ENCODE measurements at regions not wholly inside any gene's neighbourhood (a gene's known extent, or its start where the extent isn't known, plus 50 kb on each side); places are given as distances from the start of the nearest gene placed in this dataset.

GRCh38 chr1:168782559-168783116 is 53.6 kb upstream of the DPT start:
- H3K27ac ChIP-seq (ENCODE audit: low read depth) = no peak overlapping the region
- no peak for DNase-seq (ENCODE audit: extremely low spot score)
- no peaks in the 10 kb centered on the region for H3K36me3 ChIP-seq (ENCODE audit: insufficient read depth)
- H3K4me1 ChIP-seq (ENCODE audit: insufficient read depth) = no peaks in the 10 kb centered on the region
- 58% methylated on average over 3 of the region's 3 CpGs for WGBS
- no peak overlapping the region for H3K4me3 ChIP-seq (ENCODE audit: low read depth, low read length)

GRCh38 chr1:168783458-168784210 is 54.6 kb upstream of the DPT start:
- DNase-seq (ENCODE audit: extremely low spot score) = peak; percentile 64
- H3K27ac ChIP-seq (ENCODE audit: low read depth) = no peak overlapping the region
- no peaks in the 10 kb centered on the region for H3K4me1 ChIP-seq (ENCODE audit: insufficient read depth)
- no peaks in the 10 kb centered on the region for H3K36me3 ChIP-seq (ENCODE audit: insufficient read depth)
- H3K4me3 ChIP-seq (ENCODE audit: low read depth, low read length) = no peak overlapping the region
- 26% methylated on average over 4 of the region's 4 CpGs for WGBS

- H3K4me3 ChIP-seq (ENCODE audit: low read depth, low read length) = no peak overlapping the region
- no peaks in the 10 kb centered on the region for H3K4me1 ChIP-seq (ENCODE audit: insufficient read depth)
- no peak for DNase-seq (ENCODE audit: extremely low spot score)
- no peak overlapping the region for H3K27ac ChIP-seq (ENCODE audit: low read depth)
- WGBS = 94% methylated on average over 4 of the region's 4 CpGs
- H3K36me3 ChIP-seq (ENCODE audit: insufficient read depth) = no peaks in the 10 kb centered on the region
Observed at GRCh38 chr1:168786476-168787330, 57.7 kb upstream of the DPT start.

- 96% methylated on average over 1 of the region's 1 CpG for WGBS
- H3K4me3 ChIP-seq (ENCODE audit: low read depth, low read length) = no peak overlapping the region
- no peaks in the 10 kb centered on the region for H3K36me3 ChIP-seq (ENCODE audit: insufficient read depth)
- DNase-seq (ENCODE audit: extremely low spot score) = no peak
- no peak overlapping the region for H3K27ac ChIP-seq (ENCODE audit: low read depth)
- H3K4me1 ChIP-seq (ENCODE audit: insufficient read depth) = no peaks in the 10 kb centered on the region
Observed at GRCh38 chr1:168788258-168788657, 59.3 kb upstream of the DPT start.

GRCh38 chr1:168789501-168789900 is 60.5 kb upstream of the DPT start:
- Histone ChIP-seq H3K36me3 (ENCODE audit: insufficient read depth) (no peaks in the 10 kb centered on the region), H3K4me1 (ENCODE audit: insufficient read depth) (no peaks in the 10 kb centered on the region), H3K27ac (ENCODE audit: low read depth) (no peak overlapping the region), H3K4me3 (ENCODE audit: low read depth, low read length) (no peak overlapping the region)
- DNase-seq (ENCODE audit: extremely low spot score) = no peak
- WGBS = 80% methylated on average over 2 of the region's 2 CpGs

- DNase-seq (ENCODE audit: extremely low spot score) = no peak
- no peak overlapping the region for H3K27ac ChIP-seq (ENCODE audit: low read depth)
- H3K36me3 ChIP-seq (ENCODE audit: insufficient read depth) = no peaks in the 10 kb centered on the region
- no peaks in the 10 kb centered on the region for H3K4me1 ChIP-seq (ENCODE audit: insufficient read depth)
- 91% methylated on average over 3 of the region's 3 CpGs for WGBS
- no peak overlapping the region for H3K4me3 ChIP-seq (ENCODE audit: low read depth, low read length)
Observed at GRCh38 chr1:168792142-168792541, 63.1 kb upstream of the DPT start.

GRCh38 chr1:168792592-168793125 is 63.7 kb upstream of the DPT start:
- H3K4me1 ChIP-seq (ENCODE audit: insufficient read depth) = no peaks in the 10 kb centered on the region
- DNase-seq (ENCODE audit: extremely low spot score) = no peak
- WGBS = 56% methylated on average over 2 of the region's 2 CpGs
- H3K36me3 ChIP-seq (ENCODE audit: insufficient read depth) = no peaks in the 10 kb centered on the region
- no peak overlapping the region for H3K4me3 ChIP-seq (ENCODE audit: low read depth, low read length)
- no peak overlapping the region for H3K27ac ChIP-seq (ENCODE audit: low read depth)

GRCh38 chr1:168794057-168794456 is 65.1 kb upstream of the DPT start:
- WGBS = 91% methylated on average over 6 of the region's 6 CpGs

GRCh38 chr1:168795681-168796080 is 66.7 kb upstream of the DPT start:
- Histone ChIP-seq H3K4me3 (ENCODE audit: low read depth, low read length) (no peak overlapping the region), H3K36me3 (ENCODE audit: insufficient read depth) (no peaks in the 10 kb centered on the region), H3K27ac (ENCODE audit: low read depth) (no peak overlapping the region), H3K4me1 (ENCODE audit: insufficient read depth) (no peaks in the 10 kb centered on the region)
- no peak for DNase-seq (ENCODE audit: extremely low spot score)
- WGBS = 95% methylated on average over 3 of the region's 3 CpGs

More at GRCh38 chr1:168794057-168794456, 65.1 kb upstream of the DPT start:
- H3K4me1 ChIP-seq (ENCODE audit: insufficient read depth) = no peaks in the 10 kb centered on the region
- H3K4me3 ChIP-seq (ENCODE audit: low read depth, low read length) = no peak overlapping the region
- no peak for DNase-seq (ENCODE audit: extremely low spot score)
- no peaks in the 10 kb centered on the region for H3K36me3 ChIP-seq (ENCODE audit: insufficient read depth)
- H3K27ac ChIP-seq (ENCODE audit: low read depth) = no peak overlapping the region

GRCh38 chr1:168799927-168800605 is 71.1 kb upstream of the DPT start:
- no peak for DNase-seq (ENCODE audit: extremely low spot score)
- Histone ChIP-seq H3K27ac (ENCODE audit: low read depth) (no peak overlapping the region), H3K4me3 (ENCODE audit: low read depth, low read length) (no peak overlapping the region), H3K4me1 (ENCODE audit: insufficient read depth) (no peaks in the 10 kb centered on the region), H3K36me3 (ENCODE audit: insufficient read depth) (no peaks in the 10 kb centered on the region)
- WGBS = 95% methylated on average over 2 of the region's 2 CpGs

- 62% methylated on average over 3 of the region's 3 CpGs for WGBS
- no peaks in the 10 kb centered on the region for H3K4me1 ChIP-seq (ENCODE audit: insufficient read depth)
- H3K4me3 ChIP-seq (ENCODE audit: low read depth, low read length) = no peak overlapping the region
- no peak for DNase-seq (ENCODE audit: extremely low spot score)
- no peaks in the 10 kb centered on the region for H3K36me3 ChIP-seq (ENCODE audit: insufficient read depth)
- no peak overlapping the region for H3K27ac ChIP-seq (ENCODE audit: low read depth)
Observed at GRCh38 chr1:168801032-168801745, 72.2 kb upstream of the DPT start.

GRCh38 chr1:168803806-168804510 is 75.0 kb upstream of the DPT start:
- Histone ChIP-seq H3K36me3 (ENCODE audit: insufficient read depth) (no peaks in the 10 kb centered on the region), H3K4me1 (ENCODE audit: insufficient read depth) (no peaks in the 10 kb centered on the region), H3K27ac (ENCODE audit: low read depth) (no peak overlapping the region), H3K4me3 (ENCODE audit: low read depth, low read length) (no peak overlapping the region)
- DNase-seq (ENCODE audit: extremely low spot score) = no peak
- WGBS = 82% methylated on average over 7 of the region's 7 CpGs
